NT2/D1 (cell line): ENCODE measurements at regions not wholly inside any gene's neighbourhood (a gene's known extent, or its start where the extent isn't known, plus 50 kb on each side); places are given as distances from the start of the nearest gene placed in this dataset.

Experiments
- SUZ12 ChIP-seq: IDR thresholded peaks from 2 replicates; pipeline ENCODE4 v1.6.1; 2011; ENCODE audit not compliant: insufficient read length, insufficient read depth; ENCODE audit errors: extremely low read depth
- YY1 ChIP-seq: IDR thresholded peaks from 2 replicates; pipeline ENCODE4 v1.6.1; 2011; ENCODE audit not compliant: insufficient read length, insufficient read depth

DNA sequence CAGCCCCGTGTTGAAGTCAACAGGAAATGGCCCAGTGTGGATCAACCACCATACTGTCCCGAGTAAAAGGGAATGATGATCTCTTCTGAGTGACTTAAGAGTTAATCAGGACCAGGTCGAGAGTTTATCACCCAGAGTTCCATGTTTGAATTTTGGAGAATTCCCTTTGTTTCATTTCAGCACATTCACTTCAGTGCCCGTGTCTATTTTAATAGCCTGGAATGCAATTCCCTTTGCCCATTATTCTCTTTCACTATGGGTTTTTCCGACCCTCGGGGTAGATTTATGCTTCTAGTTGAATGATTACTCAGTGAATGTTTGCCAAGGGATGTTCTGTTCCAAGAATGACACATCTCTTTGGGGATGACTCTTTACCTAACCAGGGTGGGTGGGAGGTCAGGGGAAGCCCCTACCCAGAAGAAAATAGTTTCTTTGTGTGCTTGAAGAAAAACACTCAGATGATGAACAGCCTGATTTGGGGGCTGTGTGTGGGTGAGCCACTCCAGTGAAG is 594.9 kb downstream of the INHBA start:
- no peak for TF ChIP-seq YY1
- TF ChIP-seq SUZ12, result no peak
